H1 (cell line): ENCODE measurements at regions not wholly inside any gene's neighbourhood (a gene's known extent, or its start where the extent isn't known, plus 50 kb on each side); places are given as distances from the start of the nearest gene placed in this dataset.

Experiments used
- CTCF ChIA-PET: fragments of 300-600 bp; sonication (Branson Sonifier 250); formaldehyde crosslinking; loops from one replicate; lab custom pipeline; 2021; ENCODE audit not compliant: partially characterized antibody; lab: Charles Lee
- POLR2A ChIA-PET: fragments of 300-600 bp; sonication (Branson Sonifier 250); formaldehyde crosslinking; loops from one replicate; lab custom pipeline; 2021; ENCODE audit warnings: inconsistent platforms; ENCODE audit not compliant: partially characterized antibody; lab: Charles Lee
- DNase-seq, 2 experiments: peaks; one replicate each; pipeline versions ENCODE4 v3.0.0 to v3.0.0-alpha.2; 2010 to 2022; ENCODE audit warnings: low spot score in 2 of 2, low read depth in 1 of 2, mixed read lengths in 1 of 2
- FAIRE-seq: peaks from 2 replicates; lab custom pipeline; 2011; peaks lifted over from hg19 to GRCh38; lab: Jason Lieb, UNC
- H2AFZ ChIP-seq: 2 replicates; pipeline ENCODE4 v1.8.1; 2012; ENCODE audit warnings: low read length, inconsistent platforms
- H2AK5ac ChIP-seq: 2 replicates; pipeline ENCODE4 v1.6.1; 2013; ENCODE audit warnings: low read depth, low read length
- H2BK120ac ChIP-seq: replicated peaks from 2 replicates; pipeline ENCODE3; 2013; ENCODE audit warnings: low read depth, low read length, inconsistent platforms
- H2BK12ac ChIP-seq: 2 replicates; pipeline ENCODE4 v1.6.1; 2013; ENCODE audit warnings: low read depth, low read length
- H2BK15ac ChIP-seq: 2 replicates; pipeline ENCODE4 v1.6.1; 2013; ENCODE audit warnings: low read length
- H2BK20ac ChIP-seq: 2 replicates; pipeline ENCODE4 v1.6.1; 2013; ENCODE audit warnings: low read length
- H2BK5ac ChIP-seq: 2 replicates; pipeline ENCODE4 v1.6.1; 2013; ENCODE audit warnings: low read depth, low read length
- H3K14ac ChIP-seq: 2 replicates; pipeline ENCODE4 v1.6.1; 2013; ENCODE audit warnings: inconsistent platforms; ENCODE audit not compliant: insufficient read length
- H3K18ac ChIP-seq: 2 replicates; pipeline ENCODE4 v1.6.1; 2013; ENCODE audit warnings: low read length; ENCODE audit errors: extremely low read depth
- H3K23ac ChIP-seq: 2 replicates; pipeline ENCODE4 v1.6.1; 2013; ENCODE audit warnings: inconsistent platforms; ENCODE audit not compliant: insufficient read length
- H3K23me2 ChIP-seq: 2 replicates; pipeline ENCODE4 v1.6.1; 2013; ENCODE audit warnings: low read depth, low read length
- H3K27ac ChIP-seq: 2 replicates; pipeline ENCODE4 v1.6.1; 2011; ENCODE audit warnings: low read depth, low read length, inconsistent platforms
- H3K27me3 ChIP-seq, 4 experiments: replicated peaks in 1 of 4; 1 replicate in 1 of 4; 2 replicates in 3 of 4; pipeline versions ENCODE4 v1.6.1 to v1.8.1; 2011 to 2013; ENCODE audit warnings: low read length in 3 of 4, mild to moderate bottlenecking in 3 of 4, inconsistent platforms in 2 of 4, mixed read lengths in 2 of 4, moderate library complexity in 1 of 4; ENCODE audit not compliant: control insufficient read depth in 3 of 4, insufficient read depth in 3 of 4; ENCODE audit errors: extremely low read depth in 1 of 4
- H3K36me3 ChIP-seq, 4 experiments: 2 replicates each; pipeline versions ENCODE4 v1.6.1 to v1.8.1; 2011 to 2013; ENCODE audit warnings: mild to moderate bottlenecking in 4 of 4, low read length in 3 of 4, moderate library complexity in 2 of 4, control low read depth in 1 of 4, inconsistent platforms in 1 of 4; ENCODE audit not compliant: insufficient read depth in 4 of 4, control insufficient read depth in 2 of 4
- H3K4ac ChIP-seq: replicated peaks from 2 replicates; pipeline ENCODE3; 2013; ENCODE audit warnings: low read length, low read depth, mixed read lengths, inconsistent platforms; ENCODE audit not compliant: insufficient read length
- H3K4me1 ChIP-seq, 4 experiments: replicated peaks in 1 of 4; 1 replicate in 1 of 4; 2 replicates in 3 of 4; pipeline versions ENCODE4 v1.6.1 to v1.8.1; 2011 to 2013; ENCODE audit warnings: low read length in 3 of 4, inconsistent platforms in 2 of 4, mixed read lengths in 1 of 4; ENCODE audit not compliant: insufficient read depth in 4 of 4, control insufficient read depth in 3 of 4
- H3K4me2 ChIP-seq, 2 experiments: 2 replicates each; pipeline versions ENCODE4 v1.6.1 to v1.8.1; 2011 to 2013; ENCODE audit warnings: low read depth in 2 of 2, low read length in 2 of 2, control low read depth in 1 of 2, inconsistent platforms in 1 of 2, mild to moderate bottlenecking in 1 of 2; ENCODE audit not compliant: insufficient read depth in 1 of 2
- H3K4me3 ChIP-seq, 4 experiments: fragments of 200-600, 300-600 bp in 1 of 4; sonication (generic), shearing (Covaris generic), sonication (Bioruptor Twin) in 1 of 4; 2 replicates each; pipeline versions ENCODE4 v1.5.1 to v1.8.1; 2011 to 2016; ENCODE audit warnings: low read length in 4 of 4, low read depth in 3 of 4, control low read depth in 2 of 4, inconsistent platforms in 2 of 4, mild to moderate bottlenecking in 2 of 4, mixed read lengths in 1 of 4, moderate library complexity in 1 of 4; ENCODE audit not compliant: insufficient read depth in 2 of 4; ENCODE audit errors: extremely low read depth in 1 of 4
- H3K56ac ChIP-seq: replicated peaks from 2 replicates; pipeline ENCODE3; 2013; ENCODE audit warnings: low read depth, mild to moderate bottlenecking, mixed read lengths, low read length, inconsistent platforms; ENCODE audit not compliant: insufficient read length
- H3K79me1 ChIP-seq: 2 replicates; pipeline ENCODE4 v1.6.1; 2013; ENCODE audit warnings: low read depth, low read length, control low read depth
- H3K79me2 ChIP-seq, 2 experiments: 2 replicates each; pipeline versions ENCODE4 v1.6.1 to v1.8.1; 2012 to 2013; ENCODE audit warnings: low read length in 2 of 2, mild to moderate bottlenecking in 2 of 2, inconsistent platforms in 1 of 2; ENCODE audit not compliant: insufficient read depth in 2 of 2, control insufficient read depth in 1 of 2
- H3K9ac ChIP-seq, 4 experiments: replicated peaks in 1 of 4; 1 replicate in 1 of 4; 2 replicates in 3 of 4; pipeline versions ENCODE4 v1.6.1 to v1.8.1; 2011 to 2013; ENCODE audit warnings: low read depth in 3 of 4, low read length in 3 of 4, control low read depth in 2 of 4, mild to moderate bottlenecking in 2 of 4, moderate library complexity in 2 of 4, inconsistent platforms in 1 of 4; ENCODE audit errors: extremely low read depth in 1 of 4
- H3K9me3 ChIP-seq, 2 experiments: 2 replicates each; pipeline versions ENCODE4 v1.6.1 to v1.8.1; 2012 to 2013; ENCODE audit warnings: mild to moderate bottlenecking in 2 of 2, moderate library complexity in 2 of 2, control low read depth in 1 of 2, inconsistent platforms in 1 of 2, low read depth in 1 of 2, low read length in 1 of 2, mixed read lengths in 1 of 2; ENCODE audit not compliant: insufficient read depth in 2 of 2
- H4K20me1 ChIP-seq, 2 experiments: replicated peaks in 1 of 2; 2 replicates each; pipeline versions ENCODE3 to v1.8.1; 2011 to 2013; ENCODE audit warnings: inconsistent platforms in 2 of 2, low read length in 2 of 2, mild to moderate bottlenecking in 1 of 2; ENCODE audit not compliant: insufficient read depth in 2 of 2, control insufficient read depth in 1 of 2
- H4K5ac ChIP-seq: 2 replicates; pipeline ENCODE4 v1.6.1; 2013; ENCODE audit warnings: low read length, low read depth, mixed read lengths, inconsistent platforms; ENCODE audit not compliant: insufficient read length
- H4K8ac ChIP-seq: 2 replicates; pipeline ENCODE4 v1.8.0; 2013; ENCODE audit warnings: mild to moderate bottlenecking, moderate library complexity, low read length, inconsistent platforms; ENCODE audit not compliant: insufficient read depth; ENCODE audit errors: extremely low read depth
- H4K91ac ChIP-seq: replicated peaks from 2 replicates; pipeline ENCODE3; 2013; ENCODE audit warnings: low read length, mixed read lengths, inconsistent platforms; ENCODE audit not compliant: insufficient read length
- CHD1 ChIP-seq: IDR thresholded peaks from 2 replicates; pipeline ENCODE4 v1.6.1; 2012; ENCODE audit warnings: low read depth, low read length, improper control_type of control experiment
- RAD21 ChIP-seq, 2 experiments: IDR thresholded peaks in 1 of 2; conservative IDR thresholded peaks in 1 of 2; 2 replicates each; pipeline ENCODE4 v1.6.1; 2011; ENCODE audit warnings: low read depth in 2 of 2, low read length in 2 of 2, improper control_type of control experiment in 1 of 2, inconsistent platforms in 1 of 2, mild to moderate bottlenecking in 1 of 2, moderate library complexity in 1 of 2
- ZNF274 ChIP-seq: IDR thresholded peaks from 2 replicates; pipeline ENCODE4 v1.7.0; 2012; ENCODE audit warnings: low read length, borderline replicate concordance; ENCODE audit errors: extremely low read depth
- WGBS, 2 experiments: shearing (Covaris generic) in 1 of 2; methylation state at CpG; one replicate each; pipeline versions ENCODE4 v1.1.6 to v1.1.7; 2013 to 2015; ENCODE audit warnings: low lambda C conversion rate in 2 of 2, mixed read lengths in 2 of 2, inconsistent platforms in 1 of 2, low coverage in 1 of 2, missing lambda C conversion rate in 1 of 2; ENCODE audit not compliant: insufficient replicate concordance in 2 of 2, insufficient coverage in 1 of 2, insufficient read length in 1 of 2; ENCODE audit errors: extremely low coverage in 1 of 2, missing lambda C conversion rate in 1 of 2; 5-methylcytosine and 5-hydroxymethylcytosine counted together

GRCh38 chr6:14881398-14881797 is 364.5 kb upstream of the JARID2 start:
- CTCF ChIA-PET: interaction anchor here (0.6 to 1.1 kb wide), 4 partner anchors 17 to 573 kb away, joined by 3 to 8 read pairs (median 4); no protein-coding TSS in a partner anchor

More at GRCh38 chr6:14881398-14881797, 364.5 kb upstream of the JARID2 start:
- POLR2A ChIA-PET: interaction anchor here (0.7 to 1.1 kb wide), 3 partner anchors 22 to 144 kb away, joined by 3 read pairs; no protein-coding TSS in a partner anchor
- Histone ChIP-seq H3K27ac (no peak overlapping the region), H2BK120ac (no peak overlapping the region), H3K9me3 (no peaks in the 10 kb centered on the region), H3K79me1 (peaks cover 2% of the 10 kb centered on the region; the same call in 1 of the 2 replicates), H2BK20ac (no peak overlapping the region), H3K9ac (no peak overlapping the region), H3K4ac (no peak overlapping the region), H3K23ac (no peak overlapping the region), H3K14ac (no peak overlapping the region), H3K4me3 (no peak overlapping the region), H3K18ac (no peak overlapping the region), H3K23me2 (0 out of 2 replicates have a peak, but pooled peaks cover 2% of the 10 kb centered on the region), H4K8ac (no peak overlapping the region), H3K4me2 (no peak overlapping the region), H2AK5ac (no peak overlapping the region), H4K20me1 (no peaks in the 10 kb centered on the region), H3K4me1 (peaks cover 3 to 26% (median 18%) of the 10 kb centered on the region in 4 experiments), H2BK15ac (no peak overlapping the region), H2BK5ac (no peak overlapping the region), H3K36me3 (no peaks in the 10 kb centered on the region), H3K79me2 (no peaks in the 10 kb centered on the region; a peak in 1 of 4 replicates), H3K27me3 (no peaks in the 10 kb centered on the region), H2BK12ac (no peak overlapping the region), H4K5ac (no peak overlapping the region), H3K56ac (no peak overlapping the region), H2AFZ (no peak overlapping the region), H4K91ac (no peak overlapping the region)
- FAIRE-seq (no peak), DNase-seq (no peak)
- WGBS, 2 experiments: 88% methylated on average over 4 of the region's 4 CpGs; no CpG with 5 or more reads in 1 of the 2 experiments
- TF ChIP-seq ZNF274 (no peak), CHD1 (no peak), RAD21 (IDR thresholded peaks at IDR 0.05 in 1 of 2, conservative IDR thresholded peaks at IDR 0.05 in 1 of 2; ENCODE audit: low read depth in 2 of 2, low read length in 2 of 2) (no peak)
